Right atrium auricular region (tissue), 2 donors: ENCODE measurements at regions not wholly inside any gene's neighbourhood (a gene's known extent, or its start where the extent isn't known, plus 50 kb on each side); places are given as distances from the start of the nearest gene placed in this dataset.
A peak's percentile ranks its signal among the peaks of the same experiment; 100 is the strongest.

Experiments used
- DNase-seq: peaks from one replicate; pipeline ENCODE4 v3.0.0-alpha.2; 2019; ENCODE audit warnings: low spot score
- H3K27ac ChIP-seq, 2 donors: fragments of 200-600 bp; sonication (generic); 1 replicate in 1 of 2; 2 replicates in 1 of 2; pipeline ENCODE4 v1.5.1; 2016 to 2019
- H3K27me3 ChIP-seq, 2 donors: fragments of 200-600 bp; sonication (generic); one replicate each; pipeline versions ENCODE4 v1.5.1 to v1.6.0; 2017 to 2019
- H3K36me3 ChIP-seq: fragments of 200-600 bp; sonication (generic); one replicate; pipeline ENCODE4 v1.5.1; 2016
- H3K4me1 ChIP-seq, 2 donors: fragments of 200-600 bp; sonication (generic); one replicate each; pipeline versions ENCODE4 v1.5.1 to v1.6.0; 2017 to 2019
- H3K4me3 ChIP-seq, 2 donors: fragments of 200-600 bp; sonication (generic); 1 replicate in 1 of 2; 2 replicates in 1 of 2; pipeline ENCODE4 v1.5.1; 2017 to 2019; ENCODE audit warnings: mild to moderate bottlenecking in 1 of 2, moderate library complexity in 1 of 2
- H3K9me3 ChIP-seq, 2 donors: fragments of 200-600 bp; sonication (generic); one replicate each; pipeline ENCODE4 v1.5.1; 2019
- TF ChIP-seq, protein P1 (sequence below), 2 donors: fragments of 200-600 bp; sonication (generic); IDR thresholded peaks; one replicate each; pipeline ENCODE4 v1.5.1; 2019; ENCODE audit warnings: antibody characterized with exemption in 2 of 2

DNA sequence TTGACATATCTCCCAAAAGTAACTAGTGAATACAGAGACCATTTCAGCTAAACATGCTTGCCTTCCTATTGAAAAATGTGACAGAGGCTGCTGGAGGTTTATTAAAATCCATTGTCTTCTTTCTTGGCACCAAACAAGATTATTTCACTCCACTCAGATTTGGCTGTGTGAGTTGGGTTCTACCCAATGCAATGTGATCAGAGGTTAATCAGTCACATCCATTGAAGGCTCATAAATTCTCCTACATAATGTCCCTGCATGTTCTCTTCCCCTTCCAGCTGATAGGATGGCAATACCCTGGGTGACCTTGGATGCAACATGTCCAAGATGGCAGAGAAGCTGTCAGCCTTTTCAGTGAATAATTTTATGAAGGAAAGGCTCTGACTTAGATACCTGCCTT is 54.5 kb downstream of the TKTL2 start:
- H3K4me3 ChIP-seq, result no peak overlapping the region
- no peaks in the 10 kb centered on the region for H3K27me3 ChIP-seq
- TF ChIP-seq, protein P1, sequence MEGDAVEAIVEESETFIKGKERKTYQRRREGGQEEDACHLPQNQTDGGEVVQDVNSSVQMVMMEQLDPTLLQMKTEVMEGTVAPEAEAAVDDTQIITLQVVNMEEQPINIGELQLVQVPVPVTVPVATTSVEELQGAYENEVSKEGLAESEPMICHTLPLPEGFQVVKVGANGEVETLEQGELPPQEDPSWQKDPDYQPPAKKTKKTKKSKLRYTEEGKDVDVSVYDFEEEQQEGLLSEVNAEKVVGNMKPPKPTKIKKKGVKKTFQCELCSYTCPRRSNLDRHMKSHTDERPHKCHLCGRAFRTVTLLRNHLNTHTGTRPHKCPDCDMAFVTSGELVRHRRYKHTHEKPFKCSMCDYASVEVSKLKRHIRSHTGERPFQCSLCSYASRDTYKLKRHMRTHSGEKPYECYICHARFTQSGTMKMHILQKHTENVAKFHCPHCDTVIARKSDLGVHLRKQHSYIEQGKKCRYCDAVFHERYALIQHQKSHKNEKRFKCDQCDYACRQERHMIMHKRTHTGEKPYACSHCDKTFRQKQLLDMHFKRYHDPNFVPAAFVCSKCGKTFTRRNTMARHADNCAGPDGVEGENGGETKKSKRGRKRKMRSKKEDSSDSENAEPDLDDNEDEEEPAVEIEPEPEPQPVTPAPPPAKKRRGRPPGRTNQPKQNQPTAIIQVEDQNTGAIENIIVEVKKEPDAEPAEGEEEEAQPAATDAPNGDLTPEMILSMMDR (IDR thresholded peaks at IDR 0.05), result no peak
- DNase-seq, result no peak
- H3K36me3 ChIP-seq, result no peaks in the 10 kb centered on the region
- H3K27ac ChIP-seq, result no peak overlapping the region
- no peaks in the 10 kb centered on the region for H3K4me1 ChIP-seq
- no peaks in the 10 kb centered on the region for H3K9me3 ChIP-seq

DNA sequence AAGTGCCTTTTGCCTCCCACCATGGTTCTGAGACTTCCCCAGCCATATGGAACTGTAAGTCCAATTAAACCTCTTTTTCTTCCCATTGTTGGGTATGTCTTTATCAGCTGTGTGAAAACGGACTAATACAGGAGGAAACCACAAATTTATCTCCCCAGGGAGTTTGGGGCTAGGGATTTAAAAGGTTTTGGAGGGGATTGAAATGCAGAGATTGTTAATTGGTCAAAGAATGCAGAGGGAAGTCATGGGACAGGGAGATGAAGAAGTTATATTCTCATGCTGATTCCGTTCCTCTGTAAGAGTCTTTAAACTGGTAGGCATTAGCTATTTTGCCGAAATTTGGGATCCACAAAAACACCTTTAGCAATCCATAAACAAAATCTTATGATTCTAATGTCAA is 57.9 kb downstream of the TKTL2 start:
- Histone ChIP-seq H3K4me3 (no peak overlapping the region), H3K9me3 (no peaks in the 10 kb centered on the region), H3K27me3 (no peaks in the 10 kb centered on the region), H3K4me1 (no peaks in the 10 kb centered on the region), H3K27ac (no peak overlapping the region), H3K36me3 (no peaks in the 10 kb centered on the region)
- DNase-seq, result no peak
- TF ChIP-seq, protein P1 (IDR thresholded peaks at IDR 0.05), result no peak

DNA sequence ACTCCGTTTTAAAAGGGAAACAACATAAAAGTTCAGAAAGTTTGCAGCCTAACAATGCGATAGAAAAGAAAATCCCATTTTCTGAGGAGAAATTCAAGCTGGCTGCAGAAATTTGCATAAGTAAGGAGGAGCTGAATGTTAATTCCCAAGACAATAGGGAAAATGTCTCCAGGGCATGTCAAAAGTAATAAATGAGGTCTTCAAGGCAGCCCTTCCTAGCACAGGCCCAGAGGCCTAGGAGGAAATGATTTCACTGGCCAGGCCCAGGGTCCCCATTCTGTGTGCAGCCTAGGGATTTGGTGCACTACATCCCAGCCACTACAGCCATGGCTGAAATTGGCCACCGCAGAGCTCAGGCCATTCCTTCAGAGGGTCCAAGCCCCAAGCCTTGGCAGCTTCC is 59.3 kb downstream of the TKTL2 start:
- no peaks in the 10 kb centered on the region for H3K27me3 ChIP-seq
- no peaks in the 10 kb centered on the region for H3K4me1 ChIP-seq
- no peak overlapping the region for H3K27ac ChIP-seq
- TF ChIP-seq, protein P1 (IDR thresholded peaks at IDR 0.05), result no peak
- no peak for DNase-seq
- H3K36me3 ChIP-seq, result no peaks in the 10 kb centered on the region
- H3K9me3 ChIP-seq, result no peaks in the 10 kb centered on the region
- H3K4me3 ChIP-seq, result no peak overlapping the region

DNA sequence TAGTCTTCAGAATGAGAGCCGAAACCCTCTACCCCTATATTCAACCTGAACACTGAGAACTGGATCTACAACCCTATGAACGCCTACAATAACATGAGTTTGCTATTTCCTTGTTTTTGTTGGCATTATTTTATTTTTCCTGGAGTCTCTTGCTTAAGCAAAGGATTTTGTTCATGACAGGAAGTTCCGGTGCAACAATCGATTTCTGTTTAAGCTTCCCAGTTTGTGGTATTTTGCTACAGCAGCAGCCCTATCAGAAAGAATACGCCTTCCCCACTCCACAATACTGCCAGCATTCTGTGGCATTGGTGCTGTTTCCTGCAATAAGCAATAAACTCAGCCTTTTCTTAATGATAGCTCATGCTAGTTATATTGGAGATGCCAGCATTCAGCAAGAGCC is 60.9 kb downstream of the NPY5R start:
- H3K27ac ChIP-seq, result no peak overlapping the region
- peak overlapping the region in 1 of 2 donors; percentile 12 for H3K4me3 ChIP-seq

DNA sequence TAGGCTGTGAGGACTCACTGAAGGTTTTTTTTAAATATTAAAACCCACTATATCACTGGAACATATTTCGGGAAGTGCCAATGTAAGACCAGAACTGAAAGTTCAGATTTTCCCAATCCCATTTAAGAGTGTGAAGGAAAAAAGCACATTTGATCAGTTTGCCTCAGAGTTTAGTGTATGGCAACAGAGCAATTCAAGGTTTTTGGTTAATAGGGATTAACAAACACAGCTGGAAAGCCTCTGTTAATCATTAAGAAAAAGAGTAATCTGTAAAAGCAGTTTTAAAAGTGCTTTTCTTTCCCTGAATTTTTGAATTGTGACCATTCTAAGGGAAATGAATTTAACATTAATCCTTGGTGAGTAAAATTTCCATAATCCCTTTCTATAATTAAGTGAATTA is 60.4 kb downstream of the NPY5R start:
- Histone ChIP-seq H3K4me1 (no peaks in the 10 kb centered on the region), H3K36me3 (no peaks in the 10 kb centered on the region), H3K27ac (no peak overlapping the region), H3K27me3 (no peaks in the 10 kb centered on the region), H3K9me3 (no peaks in the 10 kb centered on the region), H3K4me3 (no peak overlapping the region)
- TF ChIP-seq, protein P1 (IDR thresholded peaks at IDR 0.05), result no peak
- no peak for DNase-seq

More for the DNA sequence above, 60.9 kb downstream of the NPY5R start:
- no peak for DNase-seq
- no peaks in the 10 kb centered on the region for H3K36me3 ChIP-seq
- TF ChIP-seq, protein P1 (IDR thresholded peaks at IDR 0.05), result no peak
- H3K27me3 ChIP-seq, result no peaks in the 10 kb centered on the region
- no peaks in the 10 kb centered on the region for H3K9me3 ChIP-seq
- H3K4me1 ChIP-seq, result no peaks in the 10 kb centered on the region
